HG03139 (cell line): ENCODE measurements at regions not wholly inside any gene's neighbourhood (a gene's known extent, or its start where the extent isn't known, plus 50 kb on each side); places are given as distances from the start of the nearest gene placed in this dataset.

Experiments
- ATAC-seq: cut with Tn5 transposase; IDR thresholded peaks from one replicate; pipeline ENCODE4 v1.9.1; 2021; ENCODE audit not compliant: unreplicated experiment

DNA sequence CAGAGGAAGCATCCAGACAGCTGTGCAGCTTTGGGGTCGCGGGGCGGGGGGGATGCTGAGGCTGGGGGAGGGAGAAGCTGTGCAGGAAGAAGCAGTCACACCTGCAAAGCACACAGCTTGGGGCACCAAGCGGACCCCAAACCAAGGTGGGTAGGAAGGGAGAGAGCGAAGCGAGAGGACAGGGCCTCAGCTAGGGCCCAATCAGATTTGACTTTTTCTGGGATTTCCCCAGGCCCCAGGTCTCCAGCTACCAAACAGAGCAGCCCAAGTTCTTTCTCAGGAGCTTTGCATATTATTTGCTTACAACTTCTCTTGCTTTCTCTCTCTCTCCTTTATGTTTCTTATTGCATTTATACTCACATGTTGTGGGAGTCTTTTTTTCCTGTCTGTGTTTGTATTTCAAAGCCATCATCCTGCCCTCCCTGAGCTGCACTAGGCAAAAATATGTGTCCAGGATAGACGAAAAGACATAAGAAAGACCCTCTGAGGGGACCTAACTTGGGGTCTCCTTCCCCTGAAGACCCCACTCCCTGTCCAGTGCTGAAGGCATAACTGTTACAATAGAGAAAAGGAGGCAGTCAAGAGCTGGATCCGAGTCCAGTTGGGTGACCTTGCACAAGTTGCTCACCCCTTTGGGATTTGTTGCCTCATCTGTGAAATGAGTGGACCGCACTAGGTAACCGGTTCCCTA is 50.6 kb upstream of the SMNDC1 start:
- ATAC-seq = peak; percentile 34

DNA sequence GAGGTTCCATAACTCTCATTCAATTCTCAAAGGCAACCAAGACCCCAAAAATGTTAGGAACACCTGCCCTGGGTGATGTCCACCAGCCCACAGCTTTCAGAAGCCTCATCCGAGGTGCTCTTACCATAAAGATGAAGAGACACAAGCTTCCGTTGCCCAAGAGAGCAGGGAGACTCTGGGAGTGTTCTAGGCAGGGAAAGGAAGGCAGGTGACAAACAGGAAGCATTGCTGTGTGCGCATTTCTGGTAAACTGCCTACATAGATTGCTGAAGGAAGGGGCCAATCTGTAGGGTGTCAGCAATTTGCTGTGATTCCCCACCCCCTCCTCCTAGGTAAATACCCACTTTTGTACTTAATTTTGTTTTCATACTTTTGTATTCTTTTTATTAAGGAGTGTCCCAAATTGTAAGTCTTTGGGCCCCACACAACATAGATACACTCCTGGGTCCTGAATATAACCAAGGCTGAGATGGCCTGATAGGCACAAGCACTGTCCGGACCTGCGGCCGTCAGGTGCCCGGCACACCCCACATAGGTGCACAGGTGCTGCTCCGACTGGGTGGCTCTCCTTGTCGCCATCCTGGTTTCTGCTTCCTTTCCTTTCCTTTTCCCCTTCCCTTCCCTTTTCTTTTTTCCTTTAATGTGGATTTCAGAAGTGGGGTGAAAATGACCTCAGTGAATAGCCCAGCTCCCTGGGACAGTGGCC is 51.4 kb upstream of the SMNDC1 start:
- ATAC-seq = peak; percentile 8

- peak; percentile 82 for ATAC-seq
Observed at GRCh38 chr10:110356628-110357245, 52.0 kb upstream of the SMNDC1 start.

GRCh38 chr10:110357252-110357780 is 52.6 kb upstream of the SMNDC1 start:
- ATAC-seq = no peak

- no peak for ATAC-seq
Observed at GRCh38 chr10:110357871-110358270, 53.2 kb upstream of the SMNDC1 start.

- no peak for ATAC-seq
Observed at GRCh38 chr10:110358278-110358677, 53.6 kb upstream of the SMNDC1 start.

DNA sequence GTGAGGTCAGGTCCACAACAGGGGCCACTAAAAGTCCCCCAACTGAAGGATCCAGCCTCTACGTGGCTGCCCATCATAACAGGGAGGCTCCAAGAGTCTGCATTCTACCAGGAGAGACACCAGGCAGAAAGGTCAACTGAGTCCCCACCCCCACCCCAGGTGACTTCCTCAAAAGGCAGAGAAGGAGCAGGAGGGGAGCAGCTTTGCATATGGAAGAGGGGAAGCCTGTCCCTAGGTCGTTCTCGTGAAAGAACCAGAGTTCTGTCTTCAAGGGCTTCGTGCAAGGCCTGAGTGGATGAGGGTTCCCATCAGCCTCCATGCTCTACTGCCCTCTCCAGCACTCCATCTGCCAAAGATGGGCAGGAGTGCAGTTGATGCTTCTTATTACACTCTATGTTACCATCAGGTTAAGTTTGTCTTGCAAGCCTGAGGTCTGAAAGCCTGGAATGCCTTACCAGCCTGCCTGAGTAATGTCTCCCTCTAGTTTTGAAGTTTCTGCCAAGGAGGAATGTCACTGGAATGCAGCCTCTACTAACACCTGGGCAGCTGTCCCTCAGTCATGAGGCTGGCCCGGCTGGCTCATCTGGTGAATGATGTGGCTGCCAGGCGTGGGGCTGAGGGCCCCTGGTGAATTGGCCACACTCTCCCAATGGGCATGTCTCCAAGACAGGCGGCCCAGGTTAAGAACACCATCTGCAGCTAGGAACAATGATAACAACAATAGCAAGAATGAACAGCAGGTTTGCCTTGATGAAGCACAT is 54.3 kb upstream of the SMNDC1 start:
- ATAC-seq = no peak

DNA sequence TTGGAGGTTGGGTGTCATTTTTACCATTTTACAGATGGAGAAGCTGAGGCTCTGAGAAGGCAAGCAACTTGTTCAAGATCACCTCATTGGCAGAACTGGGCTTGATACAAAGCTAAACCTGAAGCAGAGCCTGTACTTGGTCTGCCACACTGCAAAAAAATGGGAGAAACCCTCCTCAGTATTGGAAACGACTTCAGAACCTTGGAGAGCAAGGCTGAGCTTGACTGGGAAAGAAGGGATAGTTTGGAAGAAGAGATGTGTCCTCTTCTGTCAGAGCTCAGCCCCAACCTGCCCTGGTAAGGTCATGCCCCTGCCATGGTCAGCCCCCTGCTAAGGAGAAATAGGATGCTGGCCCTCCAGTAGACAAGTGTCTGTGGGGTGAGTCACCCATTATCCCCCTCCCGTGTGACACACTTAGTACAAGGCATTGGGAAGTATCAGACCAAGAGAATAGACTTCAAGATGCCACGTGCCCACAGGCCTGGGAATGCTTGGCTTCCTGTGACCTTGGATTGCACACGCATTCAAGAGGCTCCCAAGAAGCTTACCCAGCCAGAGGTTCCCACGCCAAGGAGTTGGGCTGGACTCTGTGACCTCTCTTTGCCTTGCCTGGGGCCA is 56.2 kb upstream of the SMNDC1 start:
- ATAC-seq = no peak

GRCh38 chr10:110361800-110362456 is 57.2 kb upstream of the SMNDC1 start:
- no peak for ATAC-seq

DNA sequence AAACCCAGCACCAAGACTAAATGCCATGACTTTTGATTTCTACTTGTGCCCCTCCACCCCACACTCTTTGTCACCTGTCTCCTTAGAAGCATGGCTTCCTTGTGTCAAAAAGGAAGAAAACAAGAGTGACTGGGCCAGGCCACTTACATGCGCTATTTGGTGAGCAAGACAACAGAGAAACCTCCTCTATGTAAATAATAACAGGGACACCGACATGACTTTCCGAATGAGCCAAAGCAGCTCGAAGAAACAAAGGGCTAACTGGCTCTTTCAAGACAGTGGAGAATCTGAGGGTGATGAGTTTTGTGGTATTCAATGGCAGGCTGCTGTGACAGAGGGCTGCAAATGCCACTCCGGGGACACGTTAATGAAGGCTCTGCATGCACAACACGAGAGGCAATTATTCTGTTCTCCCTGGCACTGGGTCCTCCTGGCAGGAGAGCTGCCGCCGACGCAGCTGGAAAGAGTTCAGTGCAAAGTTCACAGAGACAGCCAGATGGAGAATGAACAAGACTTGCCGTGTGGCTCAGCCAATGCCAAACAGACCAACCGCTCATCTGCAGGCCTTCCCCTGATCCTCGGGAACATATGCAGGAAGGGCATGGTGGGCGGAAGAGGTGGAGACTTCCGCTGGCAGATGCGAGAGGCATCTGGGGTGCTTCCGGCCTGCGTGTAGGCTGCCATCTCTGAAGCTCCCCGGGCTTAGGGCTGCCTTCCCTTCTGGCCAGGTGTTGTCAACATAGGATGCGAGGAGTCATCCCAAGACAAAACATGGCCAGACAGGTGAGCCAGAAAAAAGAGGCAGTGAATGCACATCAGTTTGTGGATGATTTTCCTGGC is 59.1 kb upstream of the SMNDC1 start:
- no peak for ATAC-seq

GRCh38 chr10:110364531-110364937 is 59.8 kb upstream of the SMNDC1 start:
- ATAC-seq = no peak

- ATAC-seq = no peak
Observed at GRCh38 chr10:110365356-110366143, 60.8 kb upstream of the SMNDC1 start.

- no peak for ATAC-seq
Observed at GRCh38 chr10:110366635-110367034, 61.9 kb upstream of the SMNDC1 start.

DNA sequence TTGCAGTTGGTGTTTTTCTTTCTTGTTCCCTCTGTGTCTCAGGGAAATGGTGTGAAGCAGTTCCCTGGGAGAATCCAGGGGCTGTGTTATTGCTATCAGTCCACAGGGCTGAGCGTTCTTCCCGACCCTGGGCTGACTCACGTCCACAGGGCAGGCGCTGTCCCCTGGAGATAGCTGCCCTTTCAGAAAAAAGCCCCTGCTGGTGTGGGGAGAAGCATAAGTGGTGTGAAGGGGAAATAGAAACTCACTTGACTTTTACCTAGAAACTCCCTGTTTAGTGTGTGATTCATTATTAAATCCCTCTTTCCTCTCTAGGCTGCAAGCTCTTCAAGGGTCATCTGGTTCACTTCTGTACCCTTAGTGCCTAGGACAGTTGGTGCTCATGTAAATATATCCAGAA is 63.3 kb upstream of the SMNDC1 start:
- peak; percentile 46 for ATAC-seq

DNA sequence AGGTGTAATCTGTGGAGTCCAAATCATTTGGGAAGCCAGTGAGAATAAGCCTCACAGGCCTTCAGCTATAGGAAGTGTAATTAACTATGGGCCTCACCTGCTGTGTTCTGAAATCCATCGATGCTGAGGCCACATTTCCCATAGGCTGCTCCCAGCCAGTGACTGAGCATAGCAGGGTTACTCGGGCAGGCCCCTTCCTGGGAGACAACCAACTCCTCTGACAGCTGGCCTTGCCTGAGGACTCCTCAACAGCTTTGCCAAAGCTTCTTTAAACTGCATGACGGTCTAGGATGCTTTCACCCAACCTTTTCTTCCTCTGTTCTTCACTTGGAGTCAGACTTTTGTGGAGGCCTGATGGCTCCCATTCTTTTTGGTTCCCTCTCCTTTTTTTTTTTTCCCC is 63.8 kb upstream of the SMNDC1 start:
- ATAC-seq = no peak

DNA sequence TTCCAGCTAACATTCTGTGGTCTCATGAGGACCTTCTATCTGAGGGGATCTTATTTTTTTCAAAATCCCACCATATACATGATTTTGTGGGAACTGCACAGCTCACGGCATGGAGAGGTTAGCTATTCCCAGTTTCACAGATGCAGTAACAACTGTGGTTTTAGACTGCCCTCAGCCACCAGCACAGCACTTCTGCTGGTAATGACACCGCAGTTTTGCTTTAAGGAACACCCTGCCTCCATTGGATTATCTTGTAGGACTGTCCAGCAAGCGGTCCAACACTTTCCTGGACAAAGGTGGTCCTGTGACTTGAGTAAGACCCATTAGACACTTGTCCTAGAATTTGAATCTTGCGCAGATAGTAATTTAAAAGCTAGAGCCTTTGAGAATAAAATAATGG is 65.3 kb upstream of the SMNDC1 start:
- no peak for ATAC-seq

DNA sequence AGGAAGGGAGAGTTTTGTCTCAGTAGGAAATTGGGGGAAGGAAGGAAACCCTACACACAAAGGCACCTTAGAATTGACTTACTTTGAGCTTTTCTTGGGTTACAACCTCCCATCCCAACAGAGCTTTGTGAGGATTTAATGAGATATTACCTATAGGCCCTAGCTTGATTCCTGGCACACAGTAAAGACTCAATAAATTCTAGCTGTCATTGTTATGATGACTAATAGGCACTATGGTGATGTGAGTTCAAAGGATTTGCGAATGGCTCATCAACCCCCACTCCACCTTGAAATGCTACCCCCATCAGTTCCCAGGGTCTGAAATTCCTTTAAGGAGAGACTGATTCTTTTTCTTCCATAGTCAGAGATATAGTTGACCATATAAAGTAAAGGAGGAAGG is 67.9 kb upstream of the SMNDC1 start:
- no peak for ATAC-seq

- ATAC-seq = no peak
Observed at GRCh38 chr10:110373059-110373458, 68.3 kb upstream of the SMNDC1 start.
